IgD-negative memory B cell (primary cell): ENCODE measurements at regions not wholly inside any gene's neighbourhood (a gene's known extent, or its start where the extent isn't known, plus 50 kb on each side); places are given as distances from the start of the nearest gene placed in this dataset.
"Not testable (repeated sequence)": the region's sequence is repeated elsewhere in the genome, so short reads cannot be mapped to it uniquely, and the experiment has no call there.

ENCODE experiments used
- H3K27ac Mint-ChIP-seq, 3 donors: one replicate each; pipeline ENCODE4 v1.8.0; 2020 to 2022; ENCODE audit warnings: mild to moderate bottlenecking in 3 of 3, mixed read lengths in 3 of 3, moderate library complexity in 1 of 3
- H3K27me3 Mint-ChIP-seq: one replicate; pipeline ENCODE4 v1.8.0; 2021; ENCODE audit warnings: mixed read lengths
- H3K36me3 Mint-ChIP-seq: one replicate; pipeline ENCODE4 v1.8.0; 2020; ENCODE audit warnings: mild to moderate bottlenecking, mixed read lengths
- H3K4me1 Mint-ChIP-seq, 3 donors: one replicate each; pipeline ENCODE4 v1.8.0; 2020 to 2022; ENCODE audit warnings: mixed read lengths in 3 of 3, mild to moderate bottlenecking in 1 of 3
- H3K4me3 Mint-ChIP-seq, 4 donors: one replicate each; pipeline ENCODE4 v1.8.0; 2020 to 2022; ENCODE audit warnings: mild to moderate bottlenecking in 4 of 4, mixed read lengths in 4 of 4, moderate library complexity in 3 of 4
- H3K9me3 Mint-ChIP-seq, 3 donors: one replicate each; pipeline ENCODE4 v1.8.0; 2020 to 2021; ENCODE audit warnings: mixed read lengths in 3 of 3, mild to moderate bottlenecking in 1 of 3

- Mint-ChIP-seq H3K9me3 (peaks cover 0 to 3% (median 0%) of the 10 kb centered on the region in 3 donors), H3K27me3 (peaks cover 4% of the 10 kb centered on the region), H3K4me1 (no peaks in the 10 kb centered on the region), H3K27ac (no peak overlapping the region), H3K4me3 (no peak overlapping the region), H3K36me3 (no peaks in the 10 kb centered on the region)
Observed at GRCh38 chr20:4443016-4443415, 193.9 kb upstream of the ADRA1D start.

DNA sequence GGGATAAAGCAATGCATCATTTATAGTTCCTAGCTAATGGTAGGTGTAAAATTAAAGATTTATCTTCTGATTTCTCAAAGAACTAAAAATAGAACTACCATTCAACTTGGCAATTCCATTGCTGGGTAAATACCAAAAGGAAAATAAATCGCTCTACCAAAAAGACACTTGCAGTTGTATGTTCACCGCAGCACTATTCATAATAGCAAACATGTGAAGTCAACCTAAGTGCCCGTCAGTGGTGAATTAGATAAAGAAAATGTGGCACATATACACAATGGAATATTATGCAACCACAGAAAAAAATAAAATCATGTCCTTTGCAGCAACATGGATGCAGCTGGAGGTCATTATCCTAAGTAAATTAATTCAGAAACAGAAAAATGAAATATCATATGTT lies 192.8 kb upstream of the ADRA1D start:
- no peaks in the 10 kb centered on the region for H3K36me3 Mint-ChIP-seq
- H3K4me3 Mint-ChIP-seq, result no peak overlapping the region
- H3K9me3 Mint-ChIP-seq, result peaks cover 0 to 3% (median 0%) of the 10 kb centered on the region in 3 donors
- peaks cover 4% of the 10 kb centered on the region for H3K27me3 Mint-ChIP-seq
- no peaks in the 10 kb centered on the region for H3K4me1 Mint-ChIP-seq
- H3K27ac Mint-ChIP-seq, result no peak overlapping the region

- H3K9me3 Mint-ChIP-seq, result no peaks in the 10 kb centered on the region
Observed at GRCh38 chr20:4441191-4441590, 192.1 kb upstream of the ADRA1D start.

DNA sequence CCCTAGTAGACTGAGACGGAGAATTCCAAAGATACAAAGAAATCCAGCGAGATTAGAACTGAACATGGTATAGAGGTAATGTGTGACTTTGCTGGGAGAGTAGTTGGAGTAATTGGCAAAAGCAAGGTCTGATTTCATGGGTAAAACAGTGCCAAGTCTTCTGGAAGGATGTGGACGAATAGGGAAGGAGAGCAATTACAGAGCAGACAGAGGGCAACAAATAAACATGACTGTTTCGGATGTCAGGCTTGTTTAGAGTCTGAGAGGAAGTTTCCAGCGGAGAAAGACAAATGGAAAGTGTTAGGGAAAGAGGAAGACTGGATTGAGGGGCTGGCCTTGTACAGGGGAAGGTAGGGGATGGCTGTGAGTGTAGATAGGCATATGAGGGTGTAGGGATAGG lies 190.4 kb upstream of the ADRA1D start:
- no peaks in the 10 kb centered on the region for H3K27me3 Mint-ChIP-seq
- no peaks in the 10 kb centered on the region for H3K4me1 Mint-ChIP-seq
- H3K36me3 Mint-ChIP-seq, result no peaks in the 10 kb centered on the region
- no peak overlapping the region for H3K4me3 Mint-ChIP-seq
- no peaks in the 10 kb centered on the region for H3K9me3 Mint-ChIP-seq
- H3K27ac Mint-ChIP-seq, result no peak overlapping the region

More at GRCh38 chr20:4441191-4441590, 192.1 kb upstream of the ADRA1D start:
- Mint-ChIP-seq H3K4me3 (no peak overlapping the region), H3K27ac (no peak overlapping the region), H3K36me3 (no peaks in the 10 kb centered on the region), H3K4me1 (no peaks in the 10 kb centered on the region), H3K27me3 (peaks cover 4% of the 10 kb centered on the region)

GRCh38 chr20:4437131-4437530 lies 188.0 kb upstream of the ADRA1D start:
- Mint-ChIP-seq H3K4me3 (no peak overlapping the region), H3K9me3 (peaks cover 0 to 1% (median 0%) of the 10 kb centered on the region in 3 donors), H3K36me3 (no peaks in the 10 kb centered on the region), H3K27me3 (peaks cover 7% of the 10 kb centered on the region), H3K4me1 (no peaks in the 10 kb centered on the region), H3K27ac (no peak overlapping the region)

GRCh38 chr20:4435671-4436455 lies 186.8 kb upstream of the ADRA1D start:
- Mint-ChIP-seq H3K27ac (no peak overlapping the region), H3K4me3 (no peak overlapping the region), H3K27me3 (peaks cover 7% of the 10 kb centered on the region), H3K36me3 (no peaks in the 10 kb centered on the region), H3K4me1 (no peaks in the 10 kb centered on the region), H3K9me3 (peaks cover 0 to 1% (median 0%) of the 10 kb centered on the region in 3 donors)

DNA sequence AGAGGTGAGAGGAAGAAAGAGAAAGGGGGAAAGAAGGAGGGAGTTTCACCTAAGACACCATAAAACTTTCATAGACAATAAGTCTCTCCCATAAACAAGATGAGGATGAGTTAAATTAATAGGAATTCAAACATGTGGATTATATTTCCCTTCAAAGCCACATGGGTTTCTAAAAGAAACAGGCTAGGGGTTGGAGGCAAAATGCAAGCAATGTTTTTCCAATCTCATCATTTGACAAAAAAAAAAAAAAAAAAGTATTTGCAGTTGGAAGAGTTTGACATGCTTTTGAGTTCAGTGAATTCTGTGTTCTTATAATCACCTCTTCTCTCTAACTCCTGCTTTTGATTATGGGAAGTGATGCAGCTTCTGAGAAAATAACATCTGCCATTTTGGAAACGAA lies 186.1 kb upstream of the ADRA1D start:
- Mint-ChIP-seq H3K27me3 (peaks cover 7% of the 10 kb centered on the region), H3K27ac (no peak overlapping the region), H3K4me1 (no peaks in the 10 kb centered on the region), H3K9me3 (peaks cover 0 to 1% (median 0%) of the 10 kb centered on the region in 3 donors), H3K4me3 (no peak overlapping the region), H3K36me3 (no peaks in the 10 kb centered on the region)

GRCh38 chr20:4434681-4435080 lies 185.6 kb upstream of the ADRA1D start:
- H3K27ac Mint-ChIP-seq, result no peak overlapping the region
- no peak overlapping the region for H3K4me3 Mint-ChIP-seq
- H3K4me1 Mint-ChIP-seq, result no peaks in the 10 kb centered on the region
- no peaks in the 10 kb centered on the region for H3K36me3 Mint-ChIP-seq
- H3K9me3 Mint-ChIP-seq, result peaks cover 0 to 1% (median 0%) of the 10 kb centered on the region in 3 donors
- peaks cover 7% of the 10 kb centered on the region for H3K27me3 Mint-ChIP-seq

- H3K36me3 Mint-ChIP-seq, result no peaks in the 10 kb centered on the region
- no peak overlapping the region for H3K27ac Mint-ChIP-seq
- H3K4me1 Mint-ChIP-seq, result no peaks in the 10 kb centered on the region
- H3K9me3 Mint-ChIP-seq, result peaks cover 0 to 1% (median 0%) of the 10 kb centered on the region in 3 donors
- H3K27me3 Mint-ChIP-seq, result peaks cover 8% of the 10 kb centered on the region
- H3K4me3 Mint-ChIP-seq, result no peak overlapping the region
Observed at GRCh38 chr20:4431446-4431845, 182.4 kb upstream of the ADRA1D start.

- H3K27me3 Mint-ChIP-seq, H3K36me3 Mint-ChIP-seq, H3K4me1 Mint-ChIP-seq, H3K4me3 Mint-ChIP-seq, H3K27ac Mint-ChIP-seq, H3K9me3 Mint-ChIP-seq: not testable (repeated sequence)
Observed at GRCh38 chr20:4430826-4431225, 181.7 kb upstream of the ADRA1D start.

DNA sequence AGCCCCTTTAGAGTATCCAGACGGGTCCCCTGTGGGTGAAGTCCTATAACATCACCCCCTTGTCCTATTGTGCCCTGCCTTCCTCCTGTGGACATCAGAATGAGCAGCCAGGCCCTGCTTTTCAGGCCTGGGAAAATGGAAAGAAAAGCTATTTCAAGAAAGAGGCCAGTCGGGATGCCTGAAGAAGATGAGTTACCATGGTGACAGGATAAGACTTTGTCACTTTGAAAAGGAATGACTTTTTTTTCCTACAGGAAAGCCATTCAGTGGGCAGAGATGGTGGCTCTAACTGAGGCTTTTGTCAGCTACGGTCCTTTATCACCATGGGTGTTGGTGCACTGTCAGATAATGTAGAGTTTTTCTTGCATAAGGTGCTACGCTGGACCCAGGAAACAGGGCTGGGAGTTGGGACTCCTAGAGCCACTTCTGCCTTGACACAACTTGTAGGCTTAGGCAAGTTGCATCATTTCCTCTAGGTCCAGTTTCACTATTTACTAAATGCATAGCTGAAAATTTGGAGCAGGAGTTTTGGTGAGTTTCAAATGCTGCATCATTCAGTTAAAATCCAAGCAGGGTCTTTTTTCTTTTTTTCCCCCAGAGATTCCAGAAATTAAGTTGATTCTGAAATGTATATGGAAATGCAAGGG lies 179.0 kb upstream of the ADRA1D start:
- no peak overlapping the region for H3K27ac Mint-ChIP-seq
- no peak overlapping the region for H3K4me3 Mint-ChIP-seq
- H3K36me3 Mint-ChIP-seq, result no peaks in the 10 kb centered on the region
- H3K27me3 Mint-ChIP-seq, result peaks cover 6% of the 10 kb centered on the region
- no peaks in the 10 kb centered on the region for H3K9me3 Mint-ChIP-seq
- no peaks in the 10 kb centered on the region for H3K4me1 Mint-ChIP-seq

DNA sequence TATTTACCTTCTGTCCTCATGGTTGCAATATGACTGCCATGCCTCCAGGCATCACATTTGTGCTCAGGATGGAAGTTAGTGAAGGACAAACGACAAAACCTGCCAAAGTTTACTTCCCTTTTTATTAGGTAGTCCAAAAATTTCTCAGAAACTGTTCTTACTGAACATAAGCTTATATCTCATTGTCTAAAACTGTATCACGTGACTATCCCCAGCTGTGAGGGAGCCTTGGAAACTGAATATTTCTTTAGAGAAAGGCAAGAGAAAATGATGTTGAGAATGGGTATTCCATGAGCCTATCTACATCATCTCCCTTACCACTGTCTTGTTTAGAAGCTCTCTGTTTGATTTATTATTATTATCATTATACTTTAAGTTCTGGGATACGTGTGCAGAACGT lies 169.1 kb upstream of the ADRA1D start:
- H3K9me3 Mint-ChIP-seq, result peaks cover 2 to 13% (median 5%) of the 10 kb centered on the region in 3 donors
- no peaks in the 10 kb centered on the region for H3K4me1 Mint-ChIP-seq
- peaks cover 8% of the 10 kb centered on the region for H3K27me3 Mint-ChIP-seq
- H3K36me3 Mint-ChIP-seq, result peaks cover 1% of the 10 kb centered on the region
- H3K27ac Mint-ChIP-seq, result no peak overlapping the region
- no peak overlapping the region for H3K4me3 Mint-ChIP-seq

DNA sequence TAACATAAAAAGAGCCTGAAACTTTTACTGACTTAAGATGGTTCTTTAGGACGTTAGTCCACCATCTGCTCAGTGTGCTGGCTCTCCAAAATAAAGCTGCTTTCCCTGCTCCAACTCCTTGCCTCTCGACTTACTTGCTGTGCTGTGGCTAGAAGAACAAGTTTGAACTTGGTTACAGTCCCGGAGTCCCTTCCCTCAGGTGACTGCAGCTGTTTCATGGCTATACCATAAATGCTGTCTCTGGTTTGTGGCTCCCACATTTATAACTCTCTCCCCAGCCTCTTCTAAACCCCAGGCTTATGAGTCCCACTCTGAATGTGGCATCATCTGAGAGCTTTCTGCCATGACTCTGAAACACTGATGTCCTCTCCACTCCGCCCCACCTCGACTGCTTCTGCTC lies 166.2 kb upstream of the ADRA1D start:
- H3K27ac Mint-ChIP-seq, result no peak overlapping the region
- H3K9me3 Mint-ChIP-seq, result peaks cover 0 to 13% (median 4%) of the 10 kb centered on the region in 3 donors
- no peak overlapping the region for H3K4me3 Mint-ChIP-seq
- no peaks in the 10 kb centered on the region for H3K4me1 Mint-ChIP-seq
- peaks cover 8% of the 10 kb centered on the region for H3K27me3 Mint-ChIP-seq
- peaks cover under 1% of the 10 kb centered on the region for H3K36me3 Mint-ChIP-seq

- Mint-ChIP-seq H3K4me1 (no peaks in the 10 kb centered on the region), H3K27me3 (peaks cover 8% of the 10 kb centered on the region), H3K4me3 (no peak overlapping the region), H3K27ac (peak overlapping the region in 1 of 3 donors; percentile 43), H3K9me3 (peaks cover 0 to 4% (median 0%) of the 10 kb centered on the region in 3 donors), H3K36me3 (no peaks in the 10 kb centered on the region)
Observed at GRCh38 chr20:4413314-4414049, 164.4 kb upstream of the ADRA1D start.

DNA sequence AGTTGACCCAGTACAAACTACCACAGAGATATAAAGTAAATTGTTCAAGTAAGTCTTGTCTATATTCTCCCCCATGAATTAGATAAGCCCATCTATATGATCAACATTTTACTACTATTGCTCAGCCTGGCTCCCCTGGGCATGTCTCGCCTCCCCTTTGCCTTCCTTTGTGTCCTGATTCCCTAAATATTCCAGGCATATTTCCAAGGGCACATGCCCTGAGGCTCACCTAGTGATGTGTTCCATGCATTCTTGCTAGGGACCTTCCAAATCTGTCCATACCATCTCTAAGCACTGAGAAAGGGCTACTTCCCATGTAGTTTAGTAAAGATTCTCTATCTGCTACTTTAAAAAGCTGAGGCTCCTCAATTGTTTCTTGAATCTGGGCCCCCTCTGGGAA lies 163.1 kb upstream of the ADRA1D start:
- Mint-ChIP-seq H3K4me1 (no peaks in the 10 kb centered on the region), H3K27ac (no peak overlapping the region)

More for the DNA sequence above, 163.1 kb upstream of the ADRA1D start:
- H3K4me3 Mint-ChIP-seq, result no peak overlapping the region
- no peaks in the 10 kb centered on the region for H3K9me3 Mint-ChIP-seq
- peaks cover 8% of the 10 kb centered on the region for H3K27me3 Mint-ChIP-seq
- H3K36me3 Mint-ChIP-seq, result no peaks in the 10 kb centered on the region
